ENCODE measurements at regions not wholly inside any gene's neighbourhood (a gene's known extent, or its start where the extent isn't known, plus 50 kb on each side); places are given as distances from the start of the nearest gene placed in this dataset.

- intact Hi-C loops (cut with DNase I): no loop called here
- DNase-seq: peak in 1 of 10 donors; percentile 22
Measured at GRCh38 chrX:20361081-20361889, 94.6 kb upstream of the RPS6KA3 start.

GRCh38 chrX:20355187-20355586 lies 88.5 kb upstream of the RPS6KA3 start:
- intact Hi-C loops (cut with DNase I): no loop called here
- no peak for DNase-seq

DNA sequence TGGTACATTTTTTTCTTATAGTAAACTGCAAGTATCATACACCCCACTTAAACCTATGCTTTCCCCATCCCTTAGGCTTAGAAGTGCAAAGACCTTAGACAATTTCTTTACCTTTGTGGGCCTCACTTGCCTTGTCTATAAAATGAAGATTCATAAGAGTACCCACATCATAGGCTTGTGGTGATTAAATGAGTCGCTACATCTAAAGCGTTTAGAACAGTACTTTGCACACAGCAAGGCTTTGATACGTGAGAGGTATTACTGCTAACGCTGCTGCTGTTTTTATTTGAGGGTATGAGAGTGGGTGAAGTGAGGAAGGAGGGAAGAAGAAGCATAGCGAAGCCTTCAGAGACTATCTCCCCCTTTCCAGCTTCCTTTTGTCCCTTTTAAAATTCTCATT lies 87.8 kb upstream of the RPS6KA3 start:
- no peak for DNase-seq
- intact Hi-C loops (cut with DNase I): no loop called here

GRCh38 chrX:20352935-20353336 lies 86.2 kb upstream of the RPS6KA3 start:
- no peak for DNase-seq
- intact Hi-C loops (cut with DNase I): no loop called here

GRCh38 chrX:20352504-20352903 lies 85.8 kb upstream of the RPS6KA3 start:
- no peak for DNase-seq
- intact Hi-C loops (cut with DNase I): no loop called here

DNA sequence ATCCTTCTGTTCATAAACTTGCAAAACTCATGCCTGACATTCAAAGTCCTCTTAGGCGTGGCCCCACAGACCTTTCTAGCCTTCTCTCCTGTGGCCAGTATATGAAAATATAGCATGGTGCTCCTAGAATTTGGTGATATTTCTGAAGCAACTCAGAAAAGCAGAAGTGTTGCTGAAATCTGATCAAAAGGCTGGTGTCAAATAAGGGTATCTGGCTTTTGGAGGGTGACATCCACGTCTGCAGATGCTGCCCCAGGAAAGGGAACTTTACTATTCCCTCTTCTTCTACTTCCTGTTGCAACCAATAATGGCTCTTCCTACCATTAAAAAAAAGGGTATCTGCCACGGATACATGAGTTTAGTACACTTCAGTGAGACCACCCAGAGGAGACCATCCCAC lies 83.9 kb upstream of the RPS6KA3 start:
- intact Hi-C loops (cut with DNase I): no loop called here

DNA sequence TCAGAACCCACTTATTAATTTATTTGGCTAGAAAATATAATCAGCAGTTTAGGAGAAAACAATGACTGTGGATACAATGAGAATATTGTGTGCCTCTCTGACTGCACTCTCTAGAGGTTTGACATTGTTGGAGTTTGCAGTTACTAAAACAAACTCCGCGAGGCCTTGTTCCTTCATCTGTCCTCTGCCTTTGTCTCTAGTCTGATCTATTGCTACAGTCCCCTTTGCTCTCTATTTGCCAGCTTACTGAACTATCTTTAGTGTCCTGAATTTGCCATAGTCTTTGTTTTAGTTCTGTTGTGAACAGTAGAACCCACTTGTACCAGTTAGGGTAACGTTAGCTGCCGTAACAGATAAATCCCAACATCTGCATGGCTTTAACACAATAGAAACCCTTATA lies 81.4 kb upstream of the RPS6KA3 start:
- intact Hi-C loops (cut with DNase I): no loop called here
- no peak for DNase-seq

More for the DNA sequence above, 83.9 kb upstream of the RPS6KA3 start:
- no peak for DNase-seq

GRCh38 chrX:20347481-20347880 lies 80.8 kb upstream of the RPS6KA3 start:
- DNase-seq: no peak
- intact Hi-C loops (cut with DNase I): no loop called here

DNA sequence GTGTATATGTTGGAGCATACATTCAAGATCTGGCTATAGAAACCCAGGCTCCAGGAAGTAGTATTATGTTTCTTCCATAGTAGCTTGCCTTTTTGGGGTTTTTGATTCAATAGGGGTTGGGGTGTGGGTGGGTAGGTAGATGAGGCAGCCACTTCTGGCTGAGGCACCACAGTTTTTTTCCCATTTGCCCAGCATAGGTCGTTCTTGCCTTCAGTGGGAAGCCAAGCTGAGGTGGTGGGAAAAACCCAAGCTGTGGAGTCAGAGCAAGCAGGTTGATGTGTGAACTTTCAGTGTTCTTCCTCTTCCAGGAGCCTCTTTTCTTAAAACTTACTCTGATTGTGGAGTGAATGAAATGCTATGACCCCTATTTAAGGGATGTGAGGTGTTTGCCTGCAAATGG lies 67.0 kb upstream of the RPS6KA3 start:
- DNase-seq: no peak
- intact Hi-C loops (cut with DNase I): no loop called here

- no peak for DNase-seq
- intact Hi-C loops (cut with DNase I): no loop called here
Measured at GRCh38 chrX:20330545-20330944, 63.8 kb upstream of the RPS6KA3 start.

DNA sequence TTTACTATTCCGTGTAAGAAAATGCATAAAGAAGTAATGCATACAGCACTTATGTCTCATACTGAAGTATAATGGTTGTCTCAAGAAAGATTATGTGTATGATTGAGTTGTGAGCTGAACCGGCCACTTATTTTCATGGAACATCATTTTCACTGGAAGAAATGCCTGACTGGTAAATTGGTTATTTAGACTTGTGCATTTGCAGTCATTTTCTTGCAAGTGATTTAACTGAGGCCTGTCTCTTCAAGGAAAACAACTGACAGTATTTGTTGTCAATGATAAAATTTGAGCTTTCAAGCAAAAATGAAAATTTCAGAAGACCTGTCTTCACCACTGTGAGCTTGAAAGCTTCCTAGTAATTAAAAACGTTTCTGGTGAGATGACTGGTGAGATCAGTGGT lies 62.7 kb upstream of the RPS6KA3 start:
- intact Hi-C loops (cut with DNase I): no loop called here

DNA sequence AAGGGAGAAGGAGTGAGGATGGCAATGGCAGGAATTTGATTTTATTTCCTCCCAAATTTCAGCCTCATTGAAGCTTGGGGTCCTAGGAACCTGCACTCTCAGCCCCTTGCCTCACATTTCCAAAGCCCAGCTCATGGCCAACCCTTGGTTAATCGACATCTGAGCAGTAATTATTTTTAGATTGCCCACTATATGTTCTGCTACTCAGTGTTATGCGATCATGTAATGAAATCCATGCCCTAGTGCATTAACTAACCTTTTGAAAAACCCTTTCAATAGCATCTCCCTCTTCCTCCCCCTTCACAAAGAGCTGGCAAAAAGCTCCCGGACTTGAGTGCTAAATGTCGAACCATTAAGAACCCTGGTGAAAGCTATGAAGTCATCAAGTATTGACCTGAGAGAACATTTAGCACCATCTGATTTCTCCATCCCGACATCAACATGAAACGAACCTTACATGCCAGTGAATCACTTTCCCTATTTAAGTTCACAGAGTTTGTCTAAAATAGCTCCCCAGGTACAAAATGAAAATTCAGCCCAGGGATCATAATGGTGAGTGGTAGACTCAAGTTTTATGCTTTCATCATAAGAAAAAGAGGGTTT lies 59.2 kb upstream of the RPS6KA3 start:
- no peak for DNase-seq
- intact Hi-C loops (cut with DNase I): no loop called here

More for the DNA sequence above, 62.7 kb upstream of the RPS6KA3 start:
- DNase-seq: no peak

GRCh38 chrX:20322887-20323286 lies 56.2 kb upstream of the RPS6KA3 start:
- intact Hi-C loops (cut with DNase I): no loop called here
- DNase-seq: no peak

DNA sequence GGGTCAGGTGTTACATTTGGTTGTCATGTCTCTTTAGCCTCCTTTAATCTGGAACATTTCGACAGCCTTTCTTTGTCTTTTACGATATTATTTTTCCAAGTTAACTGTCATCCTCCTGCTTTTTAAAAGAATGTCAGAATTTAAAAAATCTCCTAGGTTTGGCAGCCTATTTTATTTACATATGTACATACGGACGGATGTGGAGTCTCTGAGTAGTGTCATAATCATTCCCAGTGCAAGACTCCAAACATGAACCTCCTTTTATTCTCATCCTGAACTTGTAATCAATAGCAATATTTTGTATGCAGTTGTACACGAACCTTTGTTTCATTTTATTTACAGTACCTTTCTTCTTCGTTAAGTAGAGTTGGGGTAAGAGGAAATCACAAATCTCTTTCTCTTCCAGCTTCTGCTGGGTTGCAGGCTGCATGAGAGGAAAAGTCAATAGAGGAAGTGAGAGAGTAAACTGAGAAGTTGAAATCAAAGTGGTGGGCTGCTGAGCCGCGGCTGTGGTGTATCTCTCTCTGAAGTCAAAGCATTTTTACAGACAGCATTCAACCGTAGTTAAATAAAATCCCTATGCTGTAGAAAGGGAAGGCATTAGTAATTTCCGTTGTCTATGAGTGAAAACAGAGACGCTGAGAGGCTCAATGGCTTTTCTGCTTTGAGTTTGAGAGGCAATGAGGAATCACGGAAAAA lies 53.9 kb upstream of the RPS6KA3 start:
- no peak for DNase-seq
- intact Hi-C loops (cut with DNase I): no loop called here

- intact Hi-C loops (cut with DNase I): no loop called here
- DNase-seq: no peak
Measured at GRCh38 chrX:20319054-20319453, 52.3 kb upstream of the RPS6KA3 start.

- intact Hi-C loops (cut with DNase I): no loop called here
- DNase-seq: no peak
Measured at GRCh38 chrX:20317873-20318272, 51.2 kb upstream of the RPS6KA3 start.

All from posterior cingulate gyrus (tissue), 11 donors.